GM18858 (cell line): ENCODE measurements at regions not wholly inside any gene's neighbourhood (a gene's known extent, or its start where the extent isn't known, plus 50 kb on each side); places are given as distances from the start of the nearest gene placed in this dataset.
"Not testable (repeated sequence)": the region's sequence is repeated elsewhere in the genome, so short reads cannot be mapped to it uniquely, and the experiment has no call there.

Source experiments
- ATAC-seq: cut with Tn5 transposase; IDR thresholded peaks from one replicate; pipeline ENCODE4 v1.9.1; 2021; ENCODE audit not compliant: unreplicated experiment

DNA sequence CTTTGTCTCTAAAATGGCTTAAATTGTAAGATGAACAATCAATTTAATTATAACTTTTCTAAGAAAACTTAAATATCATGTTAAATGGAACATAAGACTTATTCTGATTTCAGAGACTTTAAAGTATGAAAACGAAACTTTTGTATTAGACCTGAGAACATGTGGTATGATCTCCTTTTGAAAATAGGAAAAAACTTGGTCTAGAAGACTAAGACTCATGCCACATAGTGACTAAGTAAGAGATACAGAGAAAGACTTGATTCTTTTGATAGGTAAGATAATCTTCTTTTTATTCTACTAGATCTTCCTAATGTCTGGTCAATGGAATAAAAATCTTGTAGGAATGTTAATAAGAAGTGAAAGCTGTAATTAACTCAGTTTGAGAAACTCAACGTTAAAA, 326.3 kb upstream of the GRIA3 start:
- ATAC-seq = no peak

DNA sequence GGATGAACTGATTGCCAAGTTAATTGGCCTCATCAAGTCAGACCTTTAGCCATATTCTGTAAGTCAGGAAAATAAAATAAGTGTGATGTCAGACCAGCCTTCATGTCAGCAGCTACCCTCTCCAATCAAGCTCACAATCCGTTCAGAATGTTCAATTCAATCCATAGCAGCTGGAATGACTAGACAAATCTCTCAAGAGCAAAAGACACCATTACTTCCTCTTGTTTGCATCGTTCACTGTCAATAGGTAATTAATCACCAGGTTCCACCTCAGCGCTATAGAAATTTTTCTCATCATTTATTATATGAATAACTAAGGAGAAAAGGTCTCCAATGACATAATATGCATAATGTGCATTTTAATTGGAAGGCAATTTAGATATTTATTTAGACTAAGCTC, 321.0 kb upstream of the GRIA3 start:
- ATAC-seq = no peak

DNA sequence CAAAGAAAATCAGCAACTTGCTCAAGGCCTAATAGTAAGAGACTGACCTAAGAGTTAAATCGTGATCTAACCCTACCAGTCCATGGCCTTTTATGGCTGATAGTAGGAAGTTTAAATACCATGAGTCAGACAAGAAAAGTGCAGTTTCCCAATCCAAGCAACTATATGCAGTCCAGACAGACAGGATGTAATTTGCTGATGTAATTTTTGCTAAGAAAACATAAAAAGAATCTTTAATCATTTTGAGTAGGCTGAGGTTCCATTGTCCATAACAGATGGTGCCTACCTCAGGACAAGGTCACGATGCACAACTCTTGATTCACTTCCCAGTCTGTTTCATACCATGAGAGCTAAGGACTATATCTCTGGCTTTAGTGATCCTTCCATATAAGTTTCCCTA, 317.5 kb upstream of the GRIA3 start:
- ATAC-seq = no peak

DNA sequence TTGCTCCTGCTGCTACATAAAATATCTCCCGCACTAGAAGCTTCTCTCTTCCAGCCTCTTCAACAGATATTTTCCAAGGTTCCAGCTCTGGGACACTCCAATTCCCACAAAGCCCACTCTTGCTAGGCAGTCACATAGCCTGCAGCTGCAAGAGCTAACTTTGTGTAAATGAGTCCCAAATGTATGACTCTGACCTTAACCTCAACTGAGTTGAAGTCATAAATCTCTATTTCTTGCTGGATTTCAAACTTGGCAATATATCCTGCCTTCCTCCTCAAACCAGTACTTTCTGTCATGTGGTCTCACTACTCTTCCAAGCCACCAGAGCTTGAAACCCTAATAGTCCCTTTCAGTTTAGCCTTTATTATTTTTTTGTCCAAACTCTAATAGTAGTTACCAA, 315.4 kb upstream of the GRIA3 start:
- no peak for ATAC-seq

DNA sequence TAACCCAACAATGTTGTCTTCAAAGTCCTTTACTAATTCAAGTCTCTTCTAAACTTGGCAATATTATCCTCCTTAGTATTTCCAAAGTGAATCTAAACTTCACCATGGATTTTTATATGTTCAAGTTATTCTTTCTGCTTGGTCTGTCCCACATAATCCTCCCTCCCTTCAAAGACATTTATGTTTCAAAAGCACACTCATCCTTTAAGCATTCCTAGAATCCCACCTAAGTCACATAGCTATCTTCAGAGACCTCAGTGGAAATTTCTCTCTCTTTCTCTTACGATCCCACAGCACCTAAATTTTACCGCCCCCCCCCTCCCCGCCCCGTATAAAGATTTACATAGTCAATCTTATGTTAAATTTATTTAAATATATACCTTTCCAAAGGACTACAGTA, 314.9 kb upstream of the GRIA3 start:
- ATAC-seq = no peak

DNA sequence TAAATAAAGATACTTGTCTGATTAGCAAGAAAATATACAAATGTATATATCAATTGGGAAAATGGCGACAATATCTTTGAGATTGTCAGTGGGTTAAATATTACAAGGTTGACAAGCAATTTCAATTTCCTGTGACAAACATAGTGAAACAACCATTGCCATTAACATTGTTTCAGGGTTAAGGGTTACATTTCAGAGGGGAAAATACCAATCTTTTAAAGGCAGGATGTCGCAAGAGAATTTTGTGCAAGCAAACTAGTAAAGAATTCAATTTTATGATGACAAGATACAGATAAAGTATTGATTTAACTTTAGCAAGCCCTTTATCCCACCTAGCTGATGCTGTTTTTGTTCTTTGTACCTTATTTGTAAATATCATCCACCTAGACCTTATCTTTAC, 305.8 kb upstream of the GRIA3 start:
- no peak for ATAC-seq

DNA sequence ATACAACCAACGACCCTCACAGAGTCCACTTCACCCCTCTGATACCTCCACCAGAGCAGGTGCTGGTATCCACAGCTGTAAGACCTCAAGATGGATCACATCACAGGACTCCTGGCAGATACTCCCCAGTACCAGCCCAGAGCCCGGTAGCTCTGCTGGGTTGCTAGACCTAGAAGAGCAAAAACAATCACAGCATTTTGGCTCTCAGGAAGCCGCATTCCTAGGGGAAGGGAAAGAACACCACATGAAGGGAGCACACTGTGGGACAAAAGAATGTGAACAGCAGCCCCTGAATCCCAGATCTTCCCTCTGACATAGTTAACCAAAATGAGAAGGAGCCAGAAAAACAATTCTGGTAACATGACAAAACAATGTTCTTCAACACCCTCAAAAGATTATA, 303.1 kb upstream of the GRIA3 start:
- ATAC-seq = no peak

DNA sequence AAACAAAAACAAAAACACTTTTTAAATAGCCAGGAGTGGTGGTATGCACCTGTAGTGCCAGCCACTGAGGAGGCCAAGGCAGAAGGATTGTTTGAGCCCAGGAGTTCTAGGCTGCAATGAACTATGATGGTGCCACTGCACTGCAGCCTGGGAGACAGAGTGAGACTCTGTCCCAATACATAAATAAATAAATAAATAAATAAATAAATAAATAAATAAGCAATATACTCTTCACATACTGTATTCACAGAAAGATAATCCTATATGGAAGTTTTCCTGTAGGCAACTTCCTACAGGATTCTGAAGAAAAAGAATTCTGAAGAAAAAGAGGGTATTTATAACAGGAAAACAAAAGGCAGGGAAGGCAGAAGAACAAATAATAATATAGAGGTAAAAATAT, 293.3 kb upstream of the GRIA3 start:
- ATAC-seq = no peak

DNA sequence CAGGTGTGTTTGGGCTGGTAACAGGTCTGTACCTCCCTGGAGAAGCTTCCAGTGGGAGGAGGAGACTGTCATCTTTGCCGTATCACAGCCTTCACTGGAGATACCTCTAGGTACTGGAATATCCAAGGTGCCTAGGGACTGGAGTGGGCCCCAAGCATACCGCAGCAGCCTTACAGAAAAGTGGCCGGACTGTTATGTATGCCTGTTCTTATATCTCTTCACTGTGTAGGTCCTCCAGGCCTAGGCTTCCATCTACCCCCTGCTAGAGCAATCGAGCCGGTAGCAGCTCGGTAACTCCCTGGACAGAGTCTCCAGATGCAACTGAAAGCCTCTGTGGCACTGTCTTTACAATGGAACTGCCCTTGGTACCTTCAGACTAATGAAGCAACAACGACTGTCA, 277.4 kb upstream of the GRIA3 start:
- ATAC-seq = no peak

DNA sequence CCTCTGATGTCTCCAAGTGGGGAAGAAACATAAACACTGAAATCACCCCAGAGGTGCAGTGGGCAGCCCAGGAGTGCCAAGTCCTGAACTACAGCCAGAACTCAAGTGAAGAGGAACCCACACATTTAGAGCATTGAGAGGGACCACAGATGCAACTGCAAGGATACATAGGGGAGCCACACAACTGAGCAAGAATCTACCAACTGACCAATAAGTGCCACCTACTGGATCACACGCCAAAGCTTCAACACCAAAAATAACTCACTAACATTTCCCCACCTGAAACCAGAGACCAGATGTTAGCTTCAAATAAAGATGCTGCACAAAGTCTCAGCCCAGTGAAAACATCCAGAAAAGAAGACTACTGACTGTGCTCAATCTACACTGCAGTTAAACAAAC, 276.7 kb upstream of the GRIA3 start:
- no peak for ATAC-seq

DNA sequence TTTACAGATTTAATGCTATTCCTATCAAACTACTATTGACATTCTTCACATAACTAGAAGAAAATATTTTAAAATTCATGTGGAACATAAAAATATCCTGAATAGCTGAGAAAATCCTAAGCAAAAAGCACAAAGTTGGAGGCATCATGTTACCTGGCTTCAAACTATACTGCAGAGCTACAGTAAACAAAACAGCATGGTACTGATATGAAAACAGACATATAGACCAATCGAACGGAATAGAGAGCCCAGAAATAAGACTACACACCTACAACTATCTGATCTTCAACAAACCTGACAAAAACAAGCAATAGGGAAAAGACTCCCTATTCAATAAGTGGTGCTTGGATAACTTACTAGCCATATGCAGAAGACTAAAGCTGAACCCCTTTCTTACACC, 273.4 kb upstream of the GRIA3 start:
- ATAC-seq = no peak

DNA sequence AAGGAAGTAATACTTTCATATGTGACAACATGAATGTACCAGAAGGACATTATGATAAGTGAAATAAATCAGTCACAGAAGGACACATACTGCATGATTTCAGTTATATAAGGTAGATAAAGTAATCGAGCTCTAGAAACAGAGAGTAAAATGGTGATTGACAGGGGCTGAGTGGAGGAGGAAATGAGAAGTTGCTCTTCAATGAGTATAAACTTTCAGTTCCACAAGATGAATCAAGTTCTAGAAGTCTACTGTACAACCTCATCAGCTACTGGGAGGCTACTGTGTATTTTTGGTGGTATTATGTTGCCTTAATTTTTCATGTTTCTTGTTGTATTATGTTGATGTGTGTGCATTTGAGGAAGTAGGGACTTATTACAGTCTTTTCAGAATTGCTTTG, 270.9 kb upstream of the GRIA3 start:
- ATAC-seq = no peak

DNA sequence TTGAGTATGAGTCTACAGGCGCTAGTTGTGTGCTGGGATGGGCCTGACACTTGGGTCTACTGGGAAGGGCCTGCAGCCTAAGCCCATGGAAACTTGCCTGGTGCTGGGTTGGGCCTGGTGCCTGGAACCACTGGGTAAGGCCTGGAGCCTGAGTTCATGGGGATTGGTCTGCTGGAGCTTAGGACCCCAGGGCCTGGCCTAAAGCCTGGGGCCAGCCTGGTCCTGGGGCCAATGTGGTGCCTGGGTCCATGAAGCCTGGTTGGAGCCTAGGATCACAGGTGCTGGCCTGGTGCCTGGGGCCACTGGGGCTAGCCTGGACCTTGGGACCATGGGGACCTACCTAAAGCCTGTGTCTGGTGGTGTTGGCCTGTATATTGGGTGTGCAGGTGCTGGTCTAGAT, 270.3 kb upstream of the GRIA3 start:
- no peak for ATAC-seq

DNA sequence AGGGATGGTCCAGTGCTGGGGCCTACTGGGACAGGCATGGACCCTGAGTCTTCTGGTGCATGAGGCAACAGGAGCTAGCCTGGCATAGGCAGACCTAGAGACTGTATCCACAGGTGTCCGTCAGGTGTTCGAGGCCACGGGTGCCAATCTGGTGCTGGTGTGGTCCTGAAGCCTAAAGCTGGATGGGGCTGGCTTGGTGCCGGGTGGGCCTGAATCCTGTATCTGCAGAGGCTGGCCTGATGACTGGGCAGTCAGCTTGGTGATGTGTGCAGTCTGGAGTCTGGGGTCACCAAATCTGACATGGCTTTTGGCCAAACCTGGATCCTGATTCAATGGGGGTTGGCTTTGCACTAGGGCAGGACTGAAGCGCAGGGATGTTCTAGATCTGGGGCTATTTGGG, 269.8 kb upstream of the GRIA3 start:
- no peak for ATAC-seq

DNA sequence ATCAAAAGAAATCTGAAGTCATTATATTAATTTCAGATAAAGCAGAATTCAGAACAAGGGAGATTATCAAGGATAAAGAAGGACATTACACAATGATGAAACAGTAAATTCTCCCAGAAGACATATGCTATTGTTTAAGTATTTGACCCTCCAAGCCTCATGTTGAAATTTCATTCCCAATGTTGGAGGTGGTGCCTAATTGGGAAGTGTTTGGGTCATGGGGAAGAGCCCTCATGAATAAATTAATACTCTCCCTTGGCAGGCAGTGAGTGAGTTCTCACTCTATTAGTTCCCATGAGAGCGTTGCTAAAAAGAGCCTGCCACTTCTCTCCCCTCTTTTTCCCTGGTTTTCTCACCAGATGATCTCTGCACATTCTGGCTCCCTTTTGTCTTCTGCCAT, 249.9 kb upstream of the GRIA3 start:
- ATAC-seq = no peak

DNA sequence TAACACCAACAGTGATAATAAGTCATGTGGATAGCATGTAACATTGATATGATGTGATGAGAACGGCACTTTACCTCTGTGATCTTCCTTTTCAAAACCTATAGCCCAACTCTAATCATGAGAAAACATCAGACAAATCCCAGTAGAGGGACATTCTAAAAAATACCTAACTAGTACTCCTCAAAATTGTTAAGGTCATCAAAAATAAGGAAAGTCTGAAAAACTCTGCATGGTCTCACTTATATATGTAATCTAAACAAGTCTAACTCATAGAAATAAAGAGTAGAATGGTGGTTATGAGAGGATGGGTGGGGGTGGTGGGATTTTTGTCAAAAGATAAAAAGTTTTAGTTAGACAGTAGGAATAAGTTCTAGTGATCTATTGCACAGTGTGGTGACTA, 243.9 kb upstream of the GRIA3 start:
- no peak for ATAC-seq

DNA sequence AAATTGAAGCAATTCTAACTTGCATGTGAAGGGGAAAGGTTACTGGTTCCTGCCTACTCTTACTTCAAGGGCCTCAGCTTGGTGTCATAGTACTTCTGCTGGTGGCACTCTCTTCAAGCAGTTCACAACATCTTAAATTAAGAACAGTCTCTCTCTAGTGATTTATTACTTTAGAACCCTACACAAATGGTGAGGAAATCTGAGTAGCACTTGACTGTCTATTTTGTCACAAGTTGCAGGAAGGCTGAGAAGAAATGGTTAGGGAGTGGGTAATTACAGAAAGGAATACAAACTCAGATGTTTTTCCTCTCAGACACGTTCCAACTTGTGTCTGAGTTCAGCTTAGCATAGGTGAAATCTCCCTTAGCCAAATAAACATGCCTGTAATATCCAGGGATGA, 242.3 kb upstream of the GRIA3 start:
- ATAC-seq = no peak

DNA sequence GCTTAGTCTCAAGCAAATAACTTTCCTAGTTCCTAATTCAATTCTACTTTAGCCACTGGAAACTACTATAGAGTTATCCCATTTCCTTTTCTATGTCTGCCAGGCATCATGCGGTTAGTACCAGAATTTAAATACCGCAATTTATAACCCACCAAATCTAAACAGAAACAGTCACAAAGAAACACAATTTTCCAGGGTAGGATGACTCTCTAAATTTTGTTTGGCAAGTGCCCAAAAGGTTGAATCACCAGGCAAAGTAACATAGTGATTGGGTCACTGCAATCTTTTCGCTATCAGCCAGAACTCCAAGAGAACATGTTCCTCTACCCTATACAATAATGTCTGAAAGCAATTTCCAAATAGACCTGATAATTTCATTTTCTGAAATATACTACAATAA, 240.2 kb upstream of the GRIA3 start:
- no peak for ATAC-seq

DNA sequence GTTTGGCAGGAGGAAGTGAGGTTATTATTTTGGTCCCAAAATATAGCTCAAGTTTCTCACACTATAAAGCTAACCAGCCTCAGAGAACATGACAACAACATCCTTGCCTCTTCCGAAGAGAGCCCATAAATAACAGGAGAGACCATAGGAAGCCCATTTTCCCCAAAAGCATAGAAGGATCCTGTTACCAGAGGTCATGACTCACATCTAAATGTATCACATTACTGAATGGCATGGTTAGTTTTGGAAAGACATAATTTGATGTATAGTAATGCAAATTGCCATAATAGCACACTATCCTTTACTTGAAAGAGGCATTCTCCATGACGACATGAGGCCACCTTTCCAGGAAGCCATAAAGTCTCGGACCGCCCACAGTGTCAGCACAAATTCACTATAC, 238.8 kb upstream of the GRIA3 start:
- no peak for ATAC-seq

DNA sequence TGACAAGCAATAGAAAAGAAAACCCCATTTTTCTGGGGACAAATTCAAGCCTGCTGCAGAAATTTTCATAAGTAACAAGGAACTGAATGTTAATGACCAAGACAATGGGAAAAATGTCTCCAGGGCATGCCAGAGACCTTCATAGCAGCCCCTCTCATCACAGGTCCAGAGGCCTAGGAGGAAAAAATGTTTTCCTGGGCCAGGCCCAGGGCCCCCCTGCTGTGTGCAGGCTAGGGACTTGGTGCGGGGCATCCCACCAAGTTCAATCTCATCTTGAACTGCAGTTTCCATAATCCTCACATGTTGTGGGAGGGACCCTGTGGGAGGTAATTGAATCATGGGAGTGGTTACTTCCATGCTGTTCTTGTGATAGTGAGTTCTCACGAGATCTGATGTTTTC, 211.5 kb upstream of the GRIA3 start:
- no peak for ATAC-seq

DNA sequence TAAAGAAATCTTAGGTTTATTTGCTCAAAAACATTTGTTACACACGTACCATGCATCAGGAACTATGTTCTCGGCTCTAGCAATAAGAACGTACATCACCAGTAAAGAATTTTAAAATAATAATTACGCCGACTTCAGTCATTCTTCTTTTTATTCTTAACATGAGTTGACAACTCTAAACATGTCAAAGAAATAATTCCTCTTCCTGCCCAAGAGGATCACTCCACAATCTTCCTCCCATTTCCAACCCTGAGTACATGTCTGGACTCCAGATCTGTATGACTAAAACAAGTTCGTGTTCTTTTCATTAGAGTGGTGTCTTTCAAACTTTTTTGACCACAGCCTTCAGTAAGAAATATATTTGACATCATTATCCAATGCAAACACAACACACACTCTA, 201.6 kb upstream of the GRIA3 start:
- ATAC-seq = no peak

DNA sequence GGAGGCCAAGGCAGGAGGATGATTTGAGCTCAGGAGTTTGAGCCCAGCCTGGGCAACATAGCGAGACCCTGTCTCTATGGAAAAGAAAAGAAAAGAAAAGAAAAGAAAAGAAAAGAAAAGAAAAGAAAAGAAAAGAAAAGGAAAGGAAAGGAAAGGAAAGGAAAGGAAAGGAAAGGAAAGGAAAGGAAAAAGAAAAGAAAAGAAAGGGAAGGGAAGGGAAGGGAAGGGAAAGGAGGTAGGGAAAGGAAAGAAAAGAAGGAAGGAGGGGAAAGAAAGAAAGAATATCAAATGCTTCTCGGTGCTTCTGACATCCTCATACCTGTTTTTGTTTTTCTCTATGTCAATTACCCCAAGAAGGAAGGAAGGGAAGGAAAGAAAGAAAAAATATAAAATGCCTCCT, 181.2 kb upstream of the GRIA3 start:
- not testable (repeated sequence) for ATAC-seq

DNA sequence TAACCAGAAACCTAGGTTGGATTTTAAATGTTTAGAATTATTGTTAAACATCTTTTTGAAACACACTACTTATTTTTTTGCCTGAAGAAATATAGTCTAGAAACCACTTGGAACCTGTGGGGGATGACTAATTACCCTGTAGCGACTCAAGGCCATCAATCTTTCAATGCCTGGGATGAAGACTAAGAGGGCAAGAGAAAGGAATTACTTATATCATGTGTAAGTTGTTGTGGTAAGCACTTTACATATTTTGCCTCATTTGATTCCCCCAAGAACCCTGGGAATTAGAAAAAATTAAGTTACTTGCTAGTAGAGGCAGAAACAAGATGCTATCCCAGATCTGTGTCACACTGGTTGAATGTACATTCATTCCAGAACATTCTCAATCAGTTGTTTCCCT, 170.9 kb upstream of the GRIA3 start:
- ATAC-seq = no peak

DNA sequence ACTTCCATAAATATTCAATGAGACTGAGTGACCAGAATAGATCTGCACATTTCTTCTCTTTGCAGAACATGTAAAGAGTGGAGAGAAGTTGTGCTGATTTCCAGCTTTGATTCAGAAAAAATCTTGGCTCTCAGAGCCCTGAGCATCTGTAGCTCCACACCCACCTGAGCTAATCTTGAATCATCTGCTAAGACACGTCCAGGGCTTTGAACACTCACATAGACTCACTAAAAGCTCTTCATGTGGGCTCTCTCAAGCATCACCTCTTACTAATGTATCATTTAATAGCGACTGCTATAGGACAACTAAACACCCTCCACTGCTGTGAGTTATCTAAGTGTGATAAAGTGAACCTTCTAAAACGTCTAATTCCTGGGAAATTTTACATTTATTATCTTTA, 147.7 kb upstream of the GRIA3 start:
- ATAC-seq = no peak
